IMR-90 (cell line): ENCODE measurements at regions not wholly inside any gene's neighbourhood (a gene's known extent, or its start where the extent isn't known, plus 50 kb on each side); places are given as distances from the start of the nearest gene placed in this dataset.

Experiments
- ATAC-seq: fragments of 200-7000 bp; cut with Tn5 transposase; 2 replicates; pipeline ENCODE4 v1.9.1; 2020; ENCODE audit warnings: low read depth, mild to moderate bottlenecking, moderate library complexity
- BruUV-seq: library from RNA; stranded (reverse); fragments of 400-500 nt; replicated peaks from 2 replicates; lab custom pipeline; 2021; lab: Mats Ljungman, UMichigan
- CTCF ChIA-PET: fragments of 300-600 bp; formaldehyde crosslinking; extraction: SDS; loops from one replicate; lab custom pipeline; 2021; ENCODE audit warnings: antibody characterized with exemption; lab: Yijun Ruan, JAX
- POLR2A ChIA-PET: fragments of 300-600 bp; sonication (Branson Sonifier 250); formaldehyde crosslinking; loops from one replicate; lab custom pipeline; 2022; ENCODE audit warnings: antibody characterized with exemption; ENCODE audit not compliant: unreplicated experiment; lab: Charles Lee
- DNase-seq: peaks from one replicate; pipeline ENCODE4 v3.0.0; 2013
- H2AFZ ChIP-seq: replicated peaks from 2 replicates; pipeline ENCODE3; 2013; ENCODE audit warnings: low read length, mild to moderate bottlenecking; ENCODE audit not compliant: poor library complexity
- H2AK5ac ChIP-seq: 2 replicates; pipeline ENCODE4 v1.6.1; 2013; ENCODE audit warnings: low read depth, low read length, inconsistent platforms
- H2AK9ac ChIP-seq: replicated peaks from 2 replicates; pipeline ENCODE3; 2013; ENCODE audit warnings: mild to moderate bottlenecking, low read depth, low read length, moderate library complexity; ENCODE audit not compliant: poor library complexity
- H2BK120ac ChIP-seq: 2 replicates; pipeline ENCODE4 v1.6.1; 2013; ENCODE audit warnings: low read depth, low read length, inconsistent platforms
- H2BK15ac ChIP-seq: 3 replicates; pipeline ENCODE4 v1.6.1; 2013; ENCODE audit warnings: low read depth, low read length, inconsistent platforms
- H2BK20ac ChIP-seq: 2 replicates; pipeline ENCODE4 v1.6.1; 2013; ENCODE audit warnings: low read depth, mild to moderate bottlenecking, inconsistent platforms, low read length, moderate library complexity
- H2BK5ac ChIP-seq: 2 replicates; pipeline ENCODE4 v1.6.1; 2013; ENCODE audit warnings: mild to moderate bottlenecking, low read depth, low read length, inconsistent platforms; ENCODE audit not compliant: poor library complexity, severe bottlenecking
- H3K14ac ChIP-seq: replicated peaks from 2 replicates; pipeline ENCODE4 v1.6.1; 2013; ENCODE audit warnings: low read depth, low read length, inconsistent platforms
- H3K18ac ChIP-seq: 2 replicates; pipeline ENCODE4 v1.6.1; 2013; ENCODE audit warnings: low read depth, low read length, control low read depth
- H3K23ac ChIP-seq: 2 replicates; pipeline ENCODE4 v1.6.1; 2013; ENCODE audit warnings: low read depth, low read length, inconsistent platforms
- H3K27ac ChIP-seq: 2 replicates; pipeline ENCODE4 v1.5.1; 2013; ENCODE audit warnings: mild to moderate bottlenecking, control low read depth, low read length; ENCODE audit not compliant: insufficient read depth
- H3K27me3 ChIP-seq: 2 replicates; pipeline ENCODE4 v1.6.1; 2013; ENCODE audit warnings: low read length; ENCODE audit not compliant: control insufficient read depth, insufficient read depth
- H3K36me3 ChIP-seq: 2 replicates; pipeline ENCODE4 v1.6.1; 2013; ENCODE audit warnings: low read length, mixed read lengths; ENCODE audit not compliant: control insufficient read depth, insufficient read depth
- H3K4ac ChIP-seq: 2 replicates; pipeline ENCODE4 v1.6.1; 2013; ENCODE audit warnings: low read depth, low read length, inconsistent platforms
- H3K4me1 ChIP-seq: 2 replicates; pipeline ENCODE4 v1.6.1; 2013; ENCODE audit warnings: low read length, mixed read lengths; ENCODE audit not compliant: control insufficient read depth, insufficient read depth
- H3K4me2 ChIP-seq: 2 replicates; pipeline ENCODE4 v1.6.1; 2013; ENCODE audit warnings: low read depth, mild to moderate bottlenecking, control low read depth, low read length, moderate library complexity
- H3K4me3 ChIP-seq: 2 replicates; pipeline ENCODE4 v1.5.1; 2013; ENCODE audit warnings: low read depth, mild to moderate bottlenecking, control low read depth, low read length, moderate library complexity; ENCODE audit not compliant: insufficient read depth
- H3K56ac ChIP-seq: 2 replicates; pipeline ENCODE4 v1.6.1; 2013; ENCODE audit warnings: low read length, inconsistent platforms; ENCODE audit not compliant: insufficient read depth; ENCODE audit errors: extremely low read depth
- H3K79me1 ChIP-seq, 2 experiments: 2 replicates each; pipeline ENCODE4 v1.6.1; 2013; ENCODE audit warnings: low read length in 2 of 2, inconsistent platforms in 1 of 2, low read depth in 1 of 2
- H3K9ac ChIP-seq: 2 replicates; pipeline ENCODE4 v1.6.1; 2013; ENCODE audit warnings: low read depth, low read length, control low read depth
- H3K9me1 ChIP-seq: 2 replicates; pipeline ENCODE4 v1.6.1; 2013; ENCODE audit warnings: low read length, inconsistent platforms; ENCODE audit not compliant: insufficient read depth
- H3K9me3 ChIP-seq: 2 replicates; pipeline ENCODE4 v1.6.1; 2013; ENCODE audit warnings: low read length; ENCODE audit not compliant: control insufficient read depth, insufficient read depth
- H4K20me1 ChIP-seq: 2 replicates; pipeline ENCODE4 v1.6.1; 2013; ENCODE audit warnings: low read length, inconsistent platforms; ENCODE audit not compliant: insufficient read depth
- H4K5ac ChIP-seq: 2 replicates; pipeline ENCODE4 v1.6.1; 2013; ENCODE audit warnings: mild to moderate bottlenecking, low read depth, low read length, control low read depth
- H4K8ac ChIP-seq, 2 experiments: 2 replicates each; pipeline ENCODE4 v1.6.1; 2013; ENCODE audit warnings: low read depth in 2 of 2, low read length in 2 of 2, control low read depth in 1 of 2, inconsistent platforms in 1 of 2
- H4K91ac ChIP-seq: 2 replicates; pipeline ENCODE4 v1.6.1; 2013; ENCODE audit warnings: low read depth, low read length, inconsistent platforms; ENCODE audit not compliant: insufficient read depth
- BHLHE40 ChIP-seq: fragments of 150-350 bp; IDR thresholded peaks from 2 replicates; pipeline ENCODE4 v1.6.1; 2016; ENCODE audit warnings: mild to moderate bottlenecking, low read depth, low read length
- CEBPB ChIP-seq: IDR thresholded peaks from 2 replicates; pipeline ENCODE4 v1.6.1; 2012; ENCODE audit warnings: low read depth, low read length, improper control_type of control experiment
- CHD1 ChIP-seq: IDR thresholded peaks from 2 replicates; pipeline ENCODE4 v1.6.1; 2012; ENCODE audit warnings: low read depth, low read length, improper control_type of control experiment
- ELK1 ChIP-seq: fragments of 150-350 bp; IDR thresholded peaks from 2 replicates; pipeline ENCODE4 v1.6.1; 2016; ENCODE audit warnings: low read depth, mild to moderate bottlenecking, low read length, moderate library complexity, borderline replicate concordance
- FOS ChIP-seq: fragments of 150-350 bp; IDR thresholded peaks from 2 replicates; pipeline ENCODE4 v1.6.1; 2016; ENCODE audit warnings: low read depth, low read length
- MAFK ChIP-seq: IDR thresholded peaks from 2 replicates; pipeline ENCODE4 v1.6.1; 2012; ENCODE audit warnings: low read depth, low read length, improper control_type of control experiment
- MAZ ChIP-seq: IDR thresholded peaks from 2 replicates; pipeline ENCODE4 v1.6.1; 2012; ENCODE audit warnings: low read depth, mild to moderate bottlenecking, low read length, improper control_type of control experiment, moderate library complexity, borderline replicate concordance
- MXI1 ChIP-seq: IDR thresholded peaks from 2 replicates; pipeline ENCODE4 v1.6.1; 2012; ENCODE audit warnings: low read depth, mild to moderate bottlenecking, low read length, moderate library complexity, borderline replicate concordance
- NFE2L2 ChIP-seq: fragments of 150-350 bp; IDR thresholded peaks from 2 replicates; pipeline ENCODE4 v1.6.1; 2016; ENCODE audit warnings: low read depth, mild to moderate bottlenecking, low read length
- POLR2A ChIP-seq: IDR thresholded peaks from 2 replicates; pipeline ENCODE4 v1.6.1; 2012; ENCODE audit warnings: mild to moderate bottlenecking, low read depth, low read length
- RAD21 ChIP-seq: IDR thresholded peaks from 2 replicates; pipeline ENCODE4 v1.6.1; 2012; ENCODE audit warnings: low read length, improper control_type of control experiment
- RCOR1 ChIP-seq: IDR thresholded peaks from 2 replicates; pipeline ENCODE4 v1.6.1; 2012; ENCODE audit warnings: mild to moderate bottlenecking, low read length, improper control_type of control experiment; ENCODE audit not compliant: insufficient replicate concordance
- RFX5 ChIP-seq: IDR thresholded peaks from 2 replicates; pipeline ENCODE4 v1.8.0; 2012; ENCODE audit warnings: low read depth, mild to moderate bottlenecking, low read length, moderate library complexity
- SMC3 ChIP-seq: fragments of 150-350 bp; IDR thresholded peaks from 2 replicates; pipeline ENCODE4 v1.6.1; 2016; ENCODE audit warnings: low read depth, mild to moderate bottlenecking, antibody characterized with exemption, low read length, moderate library complexity
- WGBS, 2 experiments: methylation state at CpG; one replicate each; pipeline versions ENCODE4 v1.1.5 to v1.1.7; 2013; ENCODE audit warnings: missing lambda C conversion rate in 2 of 2; ENCODE audit not compliant: insufficient read length in 1 of 2; ENCODE audit errors: extremely low coverage in 2 of 2; 5-methylcytosine and 5-hydroxymethylcytosine counted together
- dilution Hi-C: fragments of 300-500 bp; cut with HindIII; formaldehyde crosslinking; loops from one replicate; pipeline ENCODE4 v1.14.3; 2018; ENCODE audit warnings: low sequenced_read_pairs; ENCODE audit not compliant: unreplicated experiment
- in situ Hi-C: fragments of 300-500 bp; cut with MboI; formaldehyde crosslinking; loops from 3 replicates; pipeline ENCODE4 v1.14.3; 2019; ENCODE audit warnings: low sequenced_read_pairs, inconsistent platforms, mixed read lengths
- intact Hi-C: fragments of 100-400 bp; cut with micrococcal nuclease; formaldehyde crosslinking; loops from 2 replicates; pipeline ENCODE4 v1.10.0; 2022
- TF ChIP-seq, protein P1 (sequence below): fragments of 150-350 bp; IDR thresholded peaks from 2 replicates; pipeline ENCODE4 v1.6.1; 2017; ENCODE audit warnings: mild to moderate bottlenecking, antibody characterized with exemption, low read length, low read depth
- TF ChIP-seq, protein P2 (sequence below): conservative IDR thresholded peaks from 2 replicates; pipeline ENCODE4 v1.5.1; 2012; ENCODE audit warnings: mild to moderate bottlenecking, low read depth, low read length, improper control_type of control experiment

DNA sequence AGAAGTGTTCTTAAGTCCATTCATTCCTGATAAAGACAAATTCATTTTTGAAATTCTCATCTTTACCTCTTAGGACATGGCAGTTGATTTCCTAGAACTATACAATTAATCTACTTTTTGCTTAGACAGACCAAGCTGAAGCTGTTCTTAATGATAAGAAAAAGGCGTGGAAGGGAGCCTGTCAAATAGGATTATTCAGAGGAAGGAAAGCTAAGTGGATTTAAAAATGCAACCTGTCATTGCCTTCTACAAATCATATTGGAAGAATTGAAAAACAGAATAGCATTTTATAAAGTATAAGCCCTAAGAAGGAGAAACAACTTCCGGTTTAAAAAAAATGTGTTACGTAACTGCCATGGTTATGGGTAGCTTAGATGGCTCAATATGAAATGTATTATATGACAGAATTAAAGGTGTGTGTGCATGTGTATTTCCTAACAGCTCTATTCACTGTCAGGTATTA, 81.2 kb upstream of the RAP2B start:
- no peaks in the 10 kb centered on the region for H3K9me3 ChIP-seq
- H2AK5ac ChIP-seq, result no peak overlapping the region
- H2BK5ac ChIP-seq, result no peak overlapping the region
- WGBS, 2 experiments, result 67% methylated on average over 2 of the region's 3 CpGs; no CpG with 5 or more reads in 1 of the 2 experiments
- no peak overlapping the region for H2AK9ac ChIP-seq
- BruUV-seq, result no TSS peak
- dilution Hi-C loops (no loop called here), in situ Hi-C loops (no loop called here), intact Hi-C loops (no loop called here)
- no peak overlapping the region for H3K14ac ChIP-seq
- no peak overlapping the region for H3K4me2 ChIP-seq
- ATAC-seq, result no peak
- no peak for DNase-seq
- H2BK20ac ChIP-seq, result no peak overlapping the region
- TF ChIP-seq RAD21 (no peak), SMC3 (no peak), POLR2A (no peak), BHLHE40 (no peak), RFX5 (no peak), CHD1 (no peak), MAFK (no peak), FOS (no peak), NFE2L2 (no peak), RCOR1 (no peak), CEBPB (no peak), ELK1 (no peak), MAZ (no peak), MXI1 (no peak)
- TF ChIP-seq, protein P1, sequence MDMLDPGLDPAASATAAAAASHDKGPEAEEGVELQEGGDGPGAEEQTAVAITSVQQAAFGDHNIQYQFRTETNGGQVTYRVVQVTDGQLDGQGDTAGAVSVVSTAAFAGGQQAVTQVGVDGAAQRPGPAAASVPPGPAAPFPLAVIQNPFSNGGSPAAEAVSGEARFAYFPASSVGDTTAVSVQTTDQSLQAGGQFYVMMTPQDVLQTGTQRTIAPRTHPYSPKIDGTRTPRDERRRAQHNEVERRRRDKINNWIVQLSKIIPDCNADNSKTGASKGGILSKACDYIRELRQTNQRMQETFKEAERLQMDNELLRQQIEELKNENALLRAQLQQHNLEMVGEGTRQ, result no peak
- TF ChIP-seq, protein P2, sequence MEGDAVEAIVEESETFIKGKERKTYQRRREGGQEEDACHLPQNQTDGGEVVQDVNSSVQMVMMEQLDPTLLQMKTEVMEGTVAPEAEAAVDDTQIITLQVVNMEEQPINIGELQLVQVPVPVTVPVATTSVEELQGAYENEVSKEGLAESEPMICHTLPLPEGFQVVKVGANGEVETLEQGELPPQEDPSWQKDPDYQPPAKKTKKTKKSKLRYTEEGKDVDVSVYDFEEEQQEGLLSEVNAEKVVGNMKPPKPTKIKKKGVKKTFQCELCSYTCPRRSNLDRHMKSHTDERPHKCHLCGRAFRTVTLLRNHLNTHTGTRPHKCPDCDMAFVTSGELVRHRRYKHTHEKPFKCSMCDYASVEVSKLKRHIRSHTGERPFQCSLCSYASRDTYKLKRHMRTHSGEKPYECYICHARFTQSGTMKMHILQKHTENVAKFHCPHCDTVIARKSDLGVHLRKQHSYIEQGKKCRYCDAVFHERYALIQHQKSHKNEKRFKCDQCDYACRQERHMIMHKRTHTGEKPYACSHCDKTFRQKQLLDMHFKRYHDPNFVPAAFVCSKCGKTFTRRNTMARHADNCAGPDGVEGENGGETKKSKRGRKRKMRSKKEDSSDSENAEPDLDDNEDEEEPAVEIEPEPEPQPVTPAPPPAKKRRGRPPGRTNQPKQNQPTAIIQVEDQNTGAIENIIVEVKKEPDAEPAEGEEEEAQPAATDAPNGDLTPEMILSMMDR, result no peak
- no peak overlapping the region for H3K4ac ChIP-seq
- no peak overlapping the region for H3K9ac ChIP-seq
- H4K20me1 ChIP-seq, result no peaks in the 10 kb centered on the region
- H3K27ac ChIP-seq, result no peak overlapping the region
- ChIA-PET CTCF (no interaction called here), POLR2A (no interaction called here)
- no peak overlapping the region for H4K8ac ChIP-seq
- H2BK120ac ChIP-seq, result no peak overlapping the region
- H3K79me1 ChIP-seq, result no peaks in the 10 kb centered on the region
- H3K4me3 ChIP-seq, result no peak overlapping the region
- H3K27me3 ChIP-seq, result no peaks in the 10 kb centered on the region
- no peak overlapping the region for H3K23ac ChIP-seq
- no peak overlapping the region for H2AFZ ChIP-seq
- no peaks in the 10 kb centered on the region for H3K4me1 ChIP-seq
- H3K18ac ChIP-seq, result no peak overlapping the region
- H3K9me1 ChIP-seq, result no peaks in the 10 kb centered on the region
- H3K36me3 ChIP-seq, result no peaks in the 10 kb centered on the region
- H4K5ac ChIP-seq, result no peak overlapping the region
- no peak overlapping the region for H3K56ac ChIP-seq
- H4K91ac ChIP-seq, result no peak overlapping the region
- H2BK15ac ChIP-seq, result no peak overlapping the region
